HPDE6-E6E7 (cell line): ENCODE measurements at regions not wholly inside any gene's neighbourhood (a gene's known extent, or its start where the extent isn't known, plus 50 kb on each side); places are given as distances from the start of the nearest gene placed in this dataset.
"Not testable (repeated sequence)": the region's sequence is repeated elsewhere in the genome, so short reads cannot be mapped to it uniquely, and the experiment has no call there.

Experiments used
- DNase-seq: peaks from one replicate; pipeline ENCODE4 v3.0.0; 2011; ENCODE audit warnings: missing footprints; ENCODE audit errors: extremely low spot score

- no peak for DNase-seq
These were observed 106.3 kb upstream of the FOXA2 start for GRCh38 chr20:22690616-22691179.

GRCh38 chr20:22691369-22692118 lies 107.2 kb upstream of the FOXA2 start:
- DNase-seq = peak; percentile 93

GRCh38 chr20:22692119-22692475 lies 107.7 kb upstream of the FOXA2 start:
- no peak for DNase-seq

- DNase-seq = not testable (repeated sequence)
These were observed 108.2 kb upstream of the FOXA2 start for GRCh38 chr20:22692620-22693019.

GRCh38 chr20:22696759-22697158 lies 112.4 kb upstream of the FOXA2 start:
- no peak for DNase-seq

- DNase-seq = no peak
These were observed 114.0 kb upstream of the FOXA2 start for GRCh38 chr20:22698259-22698842.

GRCh38 chr20:22699396-22699795 lies 115.0 kb upstream of the FOXA2 start:
- no peak for DNase-seq

GRCh38 chr20:22700367-22700766 lies 116.0 kb upstream of the FOXA2 start:
- no peak for DNase-seq

- no peak for DNase-seq
These were observed 117.4 kb upstream of the FOXA2 start for GRCh38 chr20:22701679-22702308.

- DNase-seq = no peak
These were observed 119.5 kb upstream of the FOXA2 start for GRCh38 chr20:22703843-22704242.

- no peak for DNase-seq
These were observed 127.8 kb upstream of the FOXA2 start for GRCh38 chr20:22711971-22712755.

GRCh38 chr20:22716821-22717351 lies 132.5 kb upstream of the FOXA2 start:
- peak; percentile 81 for DNase-seq

GRCh38 chr20:22717466-22717865 lies 133.1 kb upstream of the FOXA2 start:
- DNase-seq = peak; percentile 80

GRCh38 chr20:22719167-22719591 lies 134.8 kb upstream of the FOXA2 start:
- no peak for DNase-seq

- no peak for DNase-seq
These were observed 135.8 kb upstream of the FOXA2 start for GRCh38 chr20:22720206-22720605.

GRCh38 chr20:22722811-22723210 lies 138.4 kb upstream of the FOXA2 start:
- DNase-seq = no peak

GRCh38 chr20:22723659-22724058 lies 139.3 kb upstream of the FOXA2 start:
- no peak for DNase-seq

- no peak for DNase-seq
These were observed 143.9 kb upstream of the FOXA2 start for GRCh38 chr20:22728146-22728745.

GRCh38 chr20:22729180-22729579 lies 144.8 kb upstream of the FOXA2 start:
- DNase-seq = no peak

- no peak for DNase-seq
These were observed 145.4 kb upstream of the FOXA2 start for GRCh38 chr20:22729616-22730236.

- DNase-seq = no peak
These were observed 148.4 kb upstream of the FOXA2 start for GRCh38 chr20:22732751-22733150.
